HepG2 (cell line): ENCODE measurements at regions not wholly inside any gene's neighbourhood (a gene's known extent, or its start where the extent isn't known, plus 50 kb on each side); places are given as distances from the start of the nearest gene placed in this dataset.
A peak's percentile ranks its signal among the peaks of the same experiment; 100 is the strongest.

Experiments used
- ELF3 ChIP-seq: IDR thresholded peaks from 2 replicates; pipeline ENCODE4 v1.6.1; 2016; ENCODE audit warnings: missing genetic modification reagents, missing compliant biosample characterization
- ETV5 ChIP-seq: IDR thresholded peaks from 2 replicates; pipeline ENCODE4 v1.6.1; 2018; ENCODE audit warnings: missing biosample characterization, missing genetic modification reagents, inconsistent platforms, borderline replicate concordance
- FOXJ3 ChIP-seq: sonication (generic); formaldehyde crosslinking; IDR thresholded peaks from 2 replicates; pipeline ENCODE4 v1.4.0; 2020; ENCODE audit warnings: missing genetic modification reagents, mild to moderate bottlenecking, borderline replicate concordance
- GATA4 ChIP-seq: sonication (generic); IDR thresholded peaks from 2 replicates; pipeline ENCODE4 v1.6.1; 2016; ENCODE audit warnings: antibody characterized with exemption, low read depth, borderline replicate concordance
- HNF4G ChIP-seq, 2 experiments: sonication (generic) in 1 of 2; formaldehyde crosslinking in 1 of 2; IDR thresholded peaks; 2 replicates each; pipeline versions ENCODE4 v1.4.0 to v1.6.1; 2011 to 2020; ENCODE audit warnings: borderline replicate concordance in 2 of 2, low read depth in 2 of 2, mild to moderate bottlenecking in 2 of 2, low read length in 1 of 2, missing genetic modification reagents in 1 of 2, moderate library complexity in 1 of 2
- KDM5A ChIP-seq: fragments of 200-600 bp; sonication (generic); IDR thresholded peaks from 2 replicates; pipeline ENCODE4 v1.7.0; 2018; ENCODE audit warnings: antibody characterized with exemption, mild to moderate bottlenecking, low read length, borderline replicate concordance
- MED1 ChIP-seq: sonication (generic); formaldehyde crosslinking; IDR thresholded peaks from 2 replicates; pipeline ENCODE4 v1.4.0; 2020; ENCODE audit warnings: missing genetic modification reagents
- NFIC ChIP-seq: IDR thresholded peaks from 2 replicates; pipeline ENCODE4 v1.6.1; 2012; ENCODE audit warnings: mild to moderate bottlenecking, low read length, inconsistent platforms
- NR2C2 ChIP-seq: sonication (generic); formaldehyde crosslinking; IDR thresholded peaks from 2 replicates; pipeline ENCODE4 v1.4.0; 2020; ENCODE audit warnings: missing genetic modification reagents, mild to moderate bottlenecking, moderate library complexity, borderline replicate concordance
- NR2F2 ChIP-seq: IDR thresholded peaks from 2 replicates; pipeline ENCODE4 v1.6.1; 2012; ENCODE audit warnings: low read depth, inconsistent platforms, borderline replicate concordance
- RCOR2 ChIP-seq: IDR thresholded peaks from 2 replicates; pipeline ENCODE4 v1.6.1; 2016; ENCODE audit warnings: missing biosample characterization, missing genetic modification reagents
- RXRB ChIP-seq: IDR thresholded peaks from 2 replicates; pipeline ENCODE4 v1.6.1; 2016; ENCODE audit warnings: borderline replicate concordance, missing genetic modification reagents, missing compliant biosample characterization
- WIZ ChIP-seq: sonication (generic); formaldehyde crosslinking; IDR thresholded peaks from 2 replicates; pipeline ENCODE4 v1.5.1; 2020; ENCODE audit warnings: mild to moderate bottlenecking, missing genetic modification reagents
- ZBTB7B ChIP-seq: sonication (generic); formaldehyde crosslinking; IDR thresholded peaks from 2 replicates; pipeline ENCODE4 v1.4.0; 2020; ENCODE audit warnings: missing genetic modification reagents
- ZNF251 ChIP-seq: sonication (generic); formaldehyde crosslinking; IDR thresholded peaks from 2 replicates; pipeline ENCODE4 v1.9.0; 2021; ENCODE audit warnings: mild to moderate bottlenecking, missing genetic modification reagents
- TF ChIP-seq, protein P1 (sequence below): sonication (generic); formaldehyde crosslinking; IDR thresholded peaks from 2 replicates; pipeline ENCODE4 v1.4.0; 2020; ENCODE audit warnings: missing genetic modification reagents, borderline replicate concordance
- TF ChIP-seq, protein P2 (sequence below): IDR thresholded peaks from 2 replicates; pipeline ENCODE4 v1.6.1; 2016
- TF ChIP-seq, protein P3 (sequence below): sonication (generic); formaldehyde crosslinking; IDR thresholded peaks from 2 replicates; pipeline ENCODE4 v1.4.0; 2020; ENCODE audit warnings: mild to moderate bottlenecking, missing genetic modification reagents, borderline replicate concordance
- TF ChIP-seq, protein P4 (sequence below): IDR thresholded peaks from 2 replicates; pipeline ENCODE4 v1.6.1; 2012; ENCODE audit warnings: low read depth, low read length, improper control_type of control experiment

DNA sequence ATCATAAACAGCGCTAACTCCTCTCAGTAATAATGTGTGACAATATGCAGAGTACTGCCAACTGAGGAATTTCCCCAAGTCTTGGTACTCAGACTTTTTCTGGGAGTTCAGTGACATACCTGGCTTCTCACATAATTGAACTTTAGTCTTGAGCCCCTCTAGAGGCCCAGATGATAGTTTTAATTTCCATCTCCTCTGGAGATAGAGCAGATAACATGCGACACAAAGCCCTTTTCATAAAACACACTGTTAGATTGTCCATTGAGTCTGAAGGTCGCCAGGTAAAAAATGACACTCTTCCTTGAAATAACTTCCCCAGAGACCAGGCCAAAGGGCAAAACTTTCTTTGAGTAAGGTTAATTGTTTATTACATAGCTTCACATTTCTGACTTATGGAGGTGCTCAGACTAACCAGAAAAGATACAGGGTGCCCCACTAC is 476.0 kb downstream of the RASEF start (continued):
- TF ChIP-seq, protein P1, sequence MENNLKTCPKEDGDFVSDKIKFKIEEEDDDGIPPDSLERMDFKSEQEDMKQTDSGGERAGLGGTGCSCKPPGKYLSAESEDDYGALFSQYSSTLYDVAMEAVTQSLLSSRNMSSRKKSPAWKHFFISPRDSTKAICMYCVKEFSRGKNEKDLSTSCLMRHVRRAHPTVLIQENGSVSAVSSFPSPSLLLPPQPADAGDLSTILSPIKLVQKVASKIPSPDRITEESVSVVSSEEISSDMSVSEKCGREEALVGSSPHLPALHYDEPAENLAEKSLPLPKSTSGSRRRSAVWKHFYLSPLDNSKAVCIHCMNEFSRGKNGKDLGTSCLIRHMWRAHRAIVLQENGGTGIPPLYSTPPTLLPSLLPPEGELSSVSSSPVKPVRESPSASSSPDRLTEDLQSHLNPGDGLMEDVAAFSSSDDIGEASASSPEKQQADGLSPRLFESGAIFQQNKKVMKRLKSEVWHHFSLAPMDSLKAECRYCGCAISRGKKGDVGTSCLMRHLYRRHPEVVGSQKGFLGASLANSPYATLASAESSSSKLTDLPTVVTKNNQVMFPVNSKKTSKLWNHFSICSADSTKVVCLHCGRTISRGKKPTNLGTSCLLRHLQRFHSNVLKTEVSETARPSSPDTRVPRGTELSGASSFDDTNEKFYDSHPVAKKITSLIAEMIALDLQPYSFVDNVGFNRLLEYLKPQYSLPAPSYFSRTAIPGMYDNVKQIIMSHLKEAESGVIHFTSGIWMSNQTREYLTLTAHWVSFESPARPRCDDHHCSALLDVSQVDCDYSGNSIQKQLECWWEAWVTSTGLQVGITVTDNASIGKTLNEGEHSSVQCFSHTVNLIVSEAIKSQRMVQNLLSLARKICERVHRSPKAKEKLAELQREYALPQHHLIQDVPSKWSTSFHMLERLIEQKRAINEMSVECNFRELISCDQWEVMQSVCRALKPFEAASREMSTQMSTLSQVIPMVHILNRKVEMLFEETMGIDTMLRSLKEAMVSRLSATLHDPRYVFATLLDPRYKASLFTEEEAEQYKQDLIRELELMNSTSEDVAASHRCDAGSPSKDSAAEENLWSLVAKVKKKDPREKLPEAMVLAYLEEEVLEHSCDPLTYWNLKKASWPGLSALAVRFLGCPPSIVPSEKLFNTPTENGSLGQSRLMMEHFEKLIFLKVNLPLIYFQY, result no peak
- TF ChIP-seq NR2F2 (peak; percentile 34; the same call in 1 of the 2 replicates), ETV5 (peak; percentile 13; the same call in 1 of the 2 replicates), RCOR2 (CRISPR knock-in tag) (peak; percentile 75; the same call in 1 of the 2 replicates), HNF4G (IDR thresholded peaks at IDR 0.05; ENCODE audit: borderline replicate concordance, low read depth, low read length) (peak; percentile 76), HNF4G (CRISPR knock-in tag; IDR thresholded peaks at IDR 0.05; ENCODE audit: borderline replicate concordance, low read depth) (no peak; the same call in 1 of the 2 replicates), NFIC (peak; percentile 79; the same call in 1 of the 2 replicates), NR2C2 (CRISPR knock-in tag) (peak; percentile 44; the same call in 1 of the 2 replicates), FOXJ3 (CRISPR knock-in tag) (peak; percentile 20; the same call in 1 of the 2 replicates), ZBTB7B (CRISPR knock-in tag) (peak; percentile 77), WIZ (CRISPR knock-in tag) (no peak), MED1 (CRISPR knock-in tag) (peak; percentile 79), RXRB (CRISPR knock-in tag) (peak; percentile 87), ELF3 (peak; percentile 80), GATA4 (peak; percentile 66; the same call in 1 of the 2 replicates), ZNF251 (CRISPR knock-in tag) (no peak), KDM5A (no peak)
- TF ChIP-seq, protein P2, sequence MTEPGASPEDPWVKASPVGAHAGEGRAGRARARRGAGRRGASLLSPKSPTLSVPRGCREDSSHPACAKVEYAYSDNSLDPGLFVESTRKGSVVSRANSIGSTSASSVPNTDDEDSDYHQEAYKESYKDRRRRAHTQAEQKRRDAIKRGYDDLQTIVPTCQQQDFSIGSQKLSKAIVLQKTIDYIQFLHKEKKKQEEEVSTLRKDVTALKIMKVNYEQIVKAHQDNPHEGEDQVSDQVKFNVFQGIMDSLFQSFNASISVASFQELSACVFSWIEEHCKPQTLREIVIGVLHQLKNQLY (CRISPR knock-in tag), result peak; percentile 79
- TF ChIP-seq, protein P3, sequence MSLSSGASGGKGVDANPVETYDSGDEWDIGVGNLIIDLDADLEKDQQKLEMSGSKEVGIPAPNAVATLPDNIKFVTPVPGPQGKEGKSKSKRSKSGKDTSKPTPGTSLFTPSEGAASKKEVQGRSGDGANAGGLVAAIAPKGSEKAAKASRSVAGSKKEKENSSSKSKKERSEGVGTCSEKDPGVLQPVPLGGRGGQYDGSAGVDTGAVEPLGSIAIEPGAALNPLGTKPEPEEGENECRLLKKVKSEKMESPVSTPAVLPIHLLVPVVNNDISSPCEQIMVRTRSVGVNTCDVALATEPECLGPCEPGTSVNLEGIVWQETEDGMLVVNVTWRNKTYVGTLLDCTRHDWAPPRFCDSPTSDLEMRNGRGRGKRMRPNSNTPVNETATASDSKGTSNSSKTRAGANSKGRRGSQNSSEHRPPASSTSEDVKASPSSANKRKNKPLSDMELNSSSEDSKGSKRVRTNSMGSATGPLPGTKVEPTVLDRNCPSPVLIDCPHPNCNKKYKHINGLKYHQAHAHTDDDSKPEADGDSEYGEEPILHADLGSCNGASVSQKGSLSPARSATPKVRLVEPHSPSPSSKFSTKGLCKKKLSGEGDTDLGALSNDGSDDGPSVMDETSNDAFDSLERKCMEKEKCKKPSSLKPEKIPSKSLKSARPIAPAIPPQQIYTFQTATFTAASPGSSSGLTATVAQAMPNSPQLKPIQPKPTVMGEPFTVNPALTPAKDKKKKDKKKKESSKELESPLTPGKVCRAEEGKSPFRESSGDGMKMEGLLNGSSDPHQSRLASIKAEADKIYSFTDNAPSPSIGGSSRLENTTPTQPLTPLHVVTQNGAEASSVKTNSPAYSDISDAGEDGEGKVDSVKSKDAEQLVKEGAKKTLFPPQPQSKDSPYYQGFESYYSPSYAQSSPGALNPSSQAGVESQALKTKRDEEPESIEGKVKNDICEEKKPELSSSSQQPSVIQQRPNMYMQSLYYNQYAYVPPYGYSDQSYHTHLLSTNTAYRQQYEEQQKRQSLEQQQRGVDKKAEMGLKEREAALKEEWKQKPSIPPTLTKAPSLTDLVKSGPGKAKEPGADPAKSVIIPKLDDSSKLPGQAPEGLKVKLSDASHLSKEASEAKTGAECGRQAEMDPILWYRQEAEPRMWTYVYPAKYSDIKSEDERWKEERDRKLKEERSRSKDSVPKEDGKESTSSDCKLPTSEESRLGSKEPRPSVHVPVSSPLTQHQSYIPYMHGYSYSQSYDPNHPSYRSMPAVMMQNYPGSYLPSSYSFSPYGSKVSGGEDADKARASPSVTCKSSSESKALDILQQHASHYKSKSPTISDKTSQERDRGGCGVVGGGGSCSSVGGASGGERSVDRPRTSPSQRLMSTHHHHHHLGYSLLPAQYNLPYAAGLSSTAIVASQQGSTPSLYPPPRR, result peak; percentile 36; the same call in 1 of the 2 replicates
- TF ChIP-seq, protein P4, sequence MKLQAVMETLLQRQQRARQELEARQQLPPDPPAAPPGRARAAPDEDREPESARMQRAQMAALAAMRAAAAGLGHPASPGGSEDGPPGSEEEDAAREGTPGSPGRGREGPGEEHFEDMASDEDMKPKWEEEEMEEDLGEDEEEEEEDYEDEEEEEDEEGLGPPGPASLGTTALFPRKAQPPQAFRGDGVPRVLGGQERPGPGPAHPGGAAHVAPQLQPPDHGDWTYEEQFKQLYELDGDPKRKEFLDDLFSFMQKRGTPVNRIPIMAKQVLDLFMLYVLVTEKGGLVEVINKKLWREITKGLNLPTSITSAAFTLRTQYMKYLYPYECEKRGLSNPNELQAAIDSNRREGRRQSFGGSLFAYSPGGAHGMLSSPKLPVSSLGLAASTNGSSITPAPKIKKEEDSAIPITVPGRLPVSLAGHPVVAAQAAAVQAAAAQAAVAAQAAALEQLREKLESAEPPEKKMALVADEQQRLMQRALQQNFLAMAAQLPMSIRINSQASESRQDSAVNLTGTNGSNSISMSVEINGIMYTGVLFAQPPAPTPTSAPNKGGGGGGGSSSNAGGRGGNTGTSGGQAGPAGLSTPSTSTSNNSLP, result peak; percentile 14; the same call in 1 of the 2 replicates
